ENCODE measurements at regions not wholly inside any gene's neighbourhood (a gene's known extent, or its start where the extent isn't known, plus 50 kb on each side); places are given as distances from the start of the nearest gene placed in this dataset.
"Not testable (repeated sequence)": the region's sequence is repeated elsewhere in the genome, so short reads cannot be mapped to it uniquely, and the experiment has no call there.

DNA sequence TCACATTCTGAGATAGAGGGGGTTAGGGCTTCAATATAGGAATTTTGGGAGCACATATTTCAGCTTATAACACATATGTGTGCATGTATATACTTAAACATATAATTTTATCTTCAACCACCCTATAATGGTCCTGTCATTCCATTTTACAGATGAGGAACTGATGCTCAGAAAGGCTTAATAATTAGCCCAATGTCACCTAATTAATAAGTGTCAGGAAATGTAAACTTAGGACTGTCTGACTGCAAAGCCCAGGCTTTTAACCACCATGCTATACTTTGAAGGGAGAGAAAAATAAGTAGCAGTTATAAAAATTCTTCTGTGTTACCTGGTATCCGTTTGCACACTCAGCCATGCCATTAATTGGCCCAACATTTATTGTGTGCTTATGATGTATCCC is 172.6 kb downstream of the SKIDA1 start:
- no peak overlapping the region for H3K4me3 Mint-ChIP-seq
- no peaks in the 10 kb centered on the region for H3K36me3 Mint-ChIP-seq (ENCODE audit: low read depth)
- no peak for DNase-seq
- ChIA-PET CTCF (no interaction called here), POLR2A (no interaction called here)
- H3K27ac Mint-ChIP-seq: no peak overlapping the region
- H3K27me3 Mint-ChIP-seq (ENCODE audit: low read depth): peaks cover 2% of the 10 kb centered on the region
- no peaks in the 10 kb centered on the region for H3K4me1 Mint-ChIP-seq (ENCODE audit: low read depth)
- no peak for ATAC-seq
- H3K9me3 Mint-ChIP-seq (ENCODE audit: insufficient read depth): no peaks in the 10 kb centered on the region

GRCh38 chr10:21351594-21351993 is 173.9 kb downstream of the SKIDA1 start:
- H3K27ac Mint-ChIP-seq; ATAC-seq; DNase-seq; H3K27me3 Mint-ChIP-seq (ENCODE audit: low read depth); H3K36me3 Mint-ChIP-seq (ENCODE audit: low read depth); H3K4me3 Mint-ChIP-seq; CTCF ChIA-PET; H3K9me3 Mint-ChIP-seq (ENCODE audit: insufficient read depth); H3K4me1 Mint-ChIP-seq (ENCODE audit: low read depth); POLR2A ChIA-PET: not testable (repeated sequence)

DNA sequence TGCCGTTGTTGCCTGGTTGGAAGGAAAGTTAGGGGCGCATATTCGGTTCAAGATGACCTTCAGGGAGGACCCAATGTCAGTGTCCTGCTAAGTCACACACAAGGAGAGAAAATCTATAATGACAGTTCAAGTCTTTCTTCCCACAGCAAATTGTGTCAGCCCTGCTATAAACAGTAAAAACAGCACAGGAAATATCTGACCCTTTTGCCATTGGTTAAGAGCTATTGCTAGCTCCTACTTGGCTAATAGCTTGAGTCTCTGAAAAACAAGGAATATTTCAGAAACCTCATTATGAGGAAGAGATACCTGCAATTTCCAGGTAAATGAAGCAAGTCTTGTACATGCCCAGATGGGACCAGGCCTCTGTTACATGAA is 175.6 kb downstream of the SKIDA1 start:
- Mint-ChIP-seq H3K27me3 (ENCODE audit: low read depth) (peaks cover 2% of the 10 kb centered on the region), H3K36me3 (ENCODE audit: low read depth) (no peaks in the 10 kb centered on the region), H3K9me3 (ENCODE audit: insufficient read depth) (no peaks in the 10 kb centered on the region), H3K4me1 (ENCODE audit: low read depth) (no peaks in the 10 kb centered on the region), H3K27ac (no peak overlapping the region), H3K4me3 (no peak overlapping the region)
- ChIA-PET CTCF (no interaction called here), POLR2A (no interaction called here)
- no peak for ATAC-seq
- DNase-seq: no peak

DNA sequence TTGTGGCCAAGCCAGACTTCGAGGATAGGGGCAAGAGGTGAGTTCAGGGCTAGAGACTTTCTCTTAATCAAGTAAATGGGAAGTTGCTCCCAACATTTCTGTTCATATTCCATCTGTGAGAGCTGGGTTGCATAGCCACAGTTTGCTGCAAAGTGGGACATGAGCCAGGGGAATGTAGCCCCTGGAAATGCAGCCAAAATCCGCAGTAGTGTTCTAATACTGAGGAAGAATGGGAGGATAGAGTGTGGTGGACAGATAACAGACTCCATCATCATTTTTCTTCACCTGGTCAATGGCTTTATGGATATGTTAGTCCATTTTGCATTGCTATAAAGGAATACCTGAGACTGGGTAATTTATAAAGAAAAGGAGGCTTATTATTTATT is 177.7 kb downstream of the SKIDA1 start:
- Mint-ChIP-seq H3K4me3 (no peak overlapping the region), H3K4me1 (ENCODE audit: low read depth) (no peaks in the 10 kb centered on the region), H3K36me3 (ENCODE audit: low read depth) (no peaks in the 10 kb centered on the region), H3K27ac (no peak overlapping the region), H3K27me3 (ENCODE audit: low read depth) (peaks cover 2% of the 10 kb centered on the region), H3K9me3 (ENCODE audit: insufficient read depth) (no peaks in the 10 kb centered on the region)
- DNase-seq (no peak), ATAC-seq (no peak)
- ChIA-PET POLR2A (no interaction called here), CTCF (no interaction called here)

- Mint-ChIP-seq H3K4me3 (no peak overlapping the region), H3K36me3 (ENCODE audit: low read depth) (no peaks in the 10 kb centered on the region), H3K4me1 (ENCODE audit: low read depth) (no peaks in the 10 kb centered on the region), H3K27ac (no peak overlapping the region), H3K9me3 (ENCODE audit: insufficient read depth) (no peaks in the 10 kb centered on the region), H3K27me3 (ENCODE audit: low read depth) (peaks cover 2% of the 10 kb centered on the region)
- DNase-seq: no peak
- no peak for ATAC-seq
- POLR2A ChIA-PET: no interaction called here
- CTCF ChIA-PET: no interaction called here
These were observed 178.3 kb downstream of the SKIDA1 start for GRCh38 chr10:21347043-21347784.

DNA sequence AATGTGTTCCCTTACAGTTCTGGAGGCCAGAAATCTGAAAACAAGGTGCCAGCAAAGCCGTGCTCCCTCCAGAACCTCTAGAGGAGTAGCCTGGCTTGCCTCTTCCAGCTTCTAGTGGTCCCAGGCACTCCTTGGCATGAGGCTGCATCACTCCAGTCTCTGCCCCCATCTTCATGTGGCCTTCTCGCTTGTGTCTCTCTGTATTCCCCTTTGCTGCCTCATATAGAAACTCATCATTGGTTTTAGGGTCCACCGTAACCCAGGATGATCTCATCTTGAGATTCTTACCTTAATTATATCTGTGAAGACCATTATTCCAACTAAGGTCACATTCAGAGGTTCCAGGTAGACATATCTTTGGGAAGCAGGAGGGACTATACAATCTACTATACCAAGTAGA is 182.4 kb downstream of the SKIDA1 start:
- DNase-seq (no peak), ATAC-seq (no peak)
- ChIA-PET POLR2A (no interaction called here), CTCF (no interaction called here)
- H3K27me3 Mint-ChIP-seq (ENCODE audit: low read depth): no peaks in the 10 kb centered on the region
- no peaks in the 10 kb centered on the region for H3K36me3 Mint-ChIP-seq (ENCODE audit: low read depth)
- no peaks in the 10 kb centered on the region for H3K9me3 Mint-ChIP-seq (ENCODE audit: insufficient read depth)
- no peaks in the 10 kb centered on the region for H3K4me1 Mint-ChIP-seq (ENCODE audit: low read depth)
- H3K4me3 Mint-ChIP-seq: no peak overlapping the region
- H3K27ac Mint-ChIP-seq: no peak overlapping the region

DNA sequence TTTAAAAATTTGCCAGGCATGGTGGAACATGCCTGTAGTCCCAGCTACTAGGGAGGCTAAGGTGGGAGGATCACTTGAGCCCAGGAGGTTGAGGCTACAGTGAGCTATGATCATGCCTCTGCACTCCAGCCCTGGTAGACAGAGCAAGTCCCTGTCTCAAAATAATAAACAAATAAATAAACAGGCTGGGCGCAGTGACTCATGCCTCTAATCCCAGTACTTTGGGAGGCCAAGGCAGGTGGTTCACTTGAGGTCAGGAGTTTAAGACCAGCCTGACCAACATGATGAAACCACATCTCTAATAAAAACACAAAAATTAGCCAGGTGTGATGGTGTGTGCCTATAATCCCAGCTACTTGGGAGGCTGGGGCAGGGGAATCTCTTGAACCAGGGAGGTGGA is 183.0 kb downstream of the SKIDA1 start:
- POLR2A ChIA-PET; H3K36me3 Mint-ChIP-seq (ENCODE audit: low read depth); H3K4me1 Mint-ChIP-seq (ENCODE audit: low read depth); H3K4me3 Mint-ChIP-seq; CTCF ChIA-PET; H3K9me3 Mint-ChIP-seq (ENCODE audit: insufficient read depth); H3K27ac Mint-ChIP-seq; H3K27me3 Mint-ChIP-seq (ENCODE audit: low read depth); ATAC-seq; DNase-seq: not testable (repeated sequence)

DNA sequence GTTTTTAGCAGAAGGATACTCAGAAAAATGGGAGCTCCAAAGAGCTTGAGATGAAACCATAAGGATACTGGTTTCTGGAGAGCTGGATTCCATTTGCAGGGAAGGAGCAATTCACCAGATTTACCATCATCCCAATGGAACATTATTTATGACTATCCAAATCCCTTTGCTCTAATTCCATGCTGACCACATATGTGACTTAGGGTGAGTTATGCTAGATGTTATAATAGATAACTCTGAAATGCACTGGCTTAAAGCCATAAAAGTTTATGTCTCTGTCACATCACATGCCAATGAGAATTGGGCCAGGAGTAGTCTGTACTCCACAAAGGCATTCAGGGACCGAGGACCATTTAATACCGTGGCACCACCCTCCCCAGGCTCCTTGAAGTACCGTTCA is 185.2 kb downstream of the SKIDA1 start:
- CTCF ChIA-PET: no interaction called here
- POLR2A ChIA-PET: no interaction called here
- H3K9me3 Mint-ChIP-seq (ENCODE audit: insufficient read depth): no peaks in the 10 kb centered on the region
- no peak overlapping the region for H3K4me3 Mint-ChIP-seq
- no peaks in the 10 kb centered on the region for H3K27me3 Mint-ChIP-seq (ENCODE audit: low read depth)
- no peaks in the 10 kb centered on the region for H3K36me3 Mint-ChIP-seq (ENCODE audit: low read depth)
- H3K27ac Mint-ChIP-seq: no peak overlapping the region
- ATAC-seq (no peak), DNase-seq (no peak)
- H3K4me1 Mint-ChIP-seq (ENCODE audit: low read depth): no peaks in the 10 kb centered on the region

DNA sequence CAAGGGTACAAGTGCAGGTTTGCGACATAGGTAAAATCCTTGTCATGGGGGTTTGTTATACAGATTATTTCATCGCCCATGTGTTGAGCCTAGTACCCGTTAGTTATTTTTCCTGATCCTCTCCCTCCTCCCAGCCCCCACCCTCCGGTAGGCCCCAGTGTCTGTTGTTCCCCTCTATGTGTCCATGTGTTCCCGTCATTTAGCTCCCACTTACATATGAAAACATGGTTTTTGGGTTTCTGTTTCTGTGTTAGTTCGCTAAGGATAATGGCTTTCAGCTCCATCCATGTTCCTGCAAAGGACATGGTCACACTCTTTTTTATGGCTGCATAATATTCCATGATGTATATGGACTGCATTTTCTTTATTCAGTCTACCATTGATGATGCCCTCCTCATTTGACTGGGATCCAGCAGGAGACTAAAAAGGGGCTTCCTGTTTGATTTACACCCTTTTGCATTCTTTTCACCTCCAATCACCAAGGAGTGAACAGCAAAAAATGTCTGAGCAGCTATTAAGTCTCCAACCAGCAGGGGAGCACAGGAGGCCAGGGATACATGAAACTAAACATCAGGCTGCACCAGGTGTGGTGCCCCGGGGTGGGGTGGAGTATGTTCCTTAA is 188.2 kb downstream of the SKIDA1 start:
- DNase-seq (no peak), ATAC-seq (no peak)
- no peak overlapping the region for H3K27ac Mint-ChIP-seq
- H3K4me1 Mint-ChIP-seq (ENCODE audit: low read depth): no peaks in the 10 kb centered on the region
- no peaks in the 10 kb centered on the region for H3K27me3 Mint-ChIP-seq (ENCODE audit: low read depth)
- ChIA-PET CTCF (no interaction called here), POLR2A (no interaction called here)
- no peak overlapping the region for H3K4me3 Mint-ChIP-seq
- no peaks in the 10 kb centered on the region for H3K36me3 Mint-ChIP-seq (ENCODE audit: low read depth)
- H3K9me3 Mint-ChIP-seq (ENCODE audit: insufficient read depth): no peaks in the 10 kb centered on the region

GRCh38 chr10:21336476-21337170 is 188.9 kb downstream of the SKIDA1 start:
- no peak for DNase-seq
- Mint-ChIP-seq H3K36me3 (ENCODE audit: low read depth) (no peaks in the 10 kb centered on the region), H3K27ac (no peak overlapping the region), H3K4me3 (no peak overlapping the region), H3K9me3 (ENCODE audit: insufficient read depth) (no peaks in the 10 kb centered on the region), H3K4me1 (ENCODE audit: low read depth) (no peaks in the 10 kb centered on the region), H3K27me3 (ENCODE audit: low read depth) (no peaks in the 10 kb centered on the region)
- ATAC-seq: no peak
- ChIA-PET CTCF (no interaction called here), POLR2A (no interaction called here)

- no peaks in the 10 kb centered on the region for H3K4me1 Mint-ChIP-seq (ENCODE audit: low read depth)
- H3K27me3 Mint-ChIP-seq (ENCODE audit: low read depth): no peaks in the 10 kb centered on the region
- H3K9me3 Mint-ChIP-seq (ENCODE audit: insufficient read depth): no peaks in the 10 kb centered on the region
- POLR2A ChIA-PET: no interaction called here
- no peak overlapping the region for H3K4me3 Mint-ChIP-seq
- DNase-seq: no peak
- no peak overlapping the region for H3K27ac Mint-ChIP-seq
- H3K36me3 Mint-ChIP-seq (ENCODE audit: low read depth): no peaks in the 10 kb centered on the region
- CTCF ChIA-PET: no interaction called here
- ATAC-seq: no peak
These were observed 190.4 kb downstream of the SKIDA1 start for GRCh38 chr10:21334891-21335696.

DNA sequence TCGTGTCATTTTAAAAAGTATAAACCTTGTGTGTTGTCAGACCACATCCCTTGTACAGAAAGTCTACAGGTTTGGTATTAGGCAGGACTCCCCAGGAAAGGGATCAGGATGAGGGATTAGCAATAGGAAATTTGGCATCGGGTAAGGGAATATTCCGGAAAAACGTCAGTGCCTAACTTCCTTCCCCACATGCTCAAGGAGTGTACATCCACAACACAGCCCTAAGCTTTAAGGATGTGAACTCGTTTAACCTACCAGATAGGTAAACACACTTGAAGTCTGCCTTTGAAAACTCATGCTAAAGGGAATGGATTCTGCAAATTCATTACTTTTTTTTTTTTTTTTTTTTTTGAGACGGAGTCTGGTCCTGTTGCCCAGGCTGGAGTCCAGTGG is 194.9 kb downstream of the SKIDA1 start:
- ChIA-PET CTCF (no interaction called here), POLR2A (no interaction called here)
- Mint-ChIP-seq H3K9me3 (ENCODE audit: insufficient read depth) (no peaks in the 10 kb centered on the region), H3K27ac (no peak overlapping the region), H3K4me1 (ENCODE audit: low read depth) (no peaks in the 10 kb centered on the region), H3K27me3 (ENCODE audit: low read depth) (no peaks in the 10 kb centered on the region), H3K4me3 (no peak overlapping the region), H3K36me3 (ENCODE audit: low read depth) (no peaks in the 10 kb centered on the region)
- DNase-seq (no peak), ATAC-seq (no peak)

Data from activated CD8-positive, alpha-beta T cell treated with anti-CD3 and anti-CD28 coated beads, Interleukin-2, amount 10 ng/mL, durations not matched to agents 7 days and 5 days (primary cell).